Hepatocyte (in vitro differentiated cells): ENCODE measurements at regions not wholly inside any gene's neighbourhood (a gene's known extent, or its start where the extent isn't known, plus 50 kb on each side); places are given as distances from the start of the nearest gene placed in this dataset.
A peak's percentile ranks its signal among the peaks of the same experiment; 100 is the strongest.

Source experiments
- DNase-seq: peaks from one replicate; pipeline ENCODE4 v3.0.0-alpha.2; 2016; ENCODE audit warnings: low spot score
- H2AFZ ChIP-seq: fragments of 200-600 bp; sonication (generic); 2 replicates; pipeline ENCODE4 v1.6.0; 2016; ENCODE audit warnings: antibody characterized with exemption, mild to moderate bottlenecking
- H3K27ac ChIP-seq: fragments of 200-600 bp; sonication (generic); 2 replicates; pipeline ENCODE4 v1.5.1; 2016; ENCODE audit warnings: mild to moderate bottlenecking
- H3K27me3 ChIP-seq: fragments of 200-600 bp; sonication (generic); 2 replicates; pipeline ENCODE4 v1.6.1; 2016
- H3K36me3 ChIP-seq: fragments of 200-600 bp; sonication (generic); replicated peaks from 2 replicates; pipeline ENCODE4 v1.5.1; 2016; ENCODE audit warnings: low read depth; ENCODE audit not compliant: insufficient read depth
- H3K4me1 ChIP-seq: fragments of 200-600 bp; sonication (generic); 2 replicates; pipeline ENCODE4 v1.5.1; 2016; ENCODE audit warnings: mild to moderate bottlenecking, moderate library complexity; ENCODE audit not compliant: insufficient read depth
- H3K4me2 ChIP-seq: fragments of 200-600 bp; sonication (generic); 2 replicates; pipeline ENCODE4 v1.6.0; 2016
- H3K4me3 ChIP-seq: fragments of 200-600 bp; sonication (generic); 2 replicates; pipeline ENCODE4 v1.5.1; 2016; ENCODE audit warnings: mild to moderate bottlenecking
- H3K79me2 ChIP-seq: fragments of 200-600 bp; sonication (generic); 2 replicates; pipeline ENCODE4 v1.6.0; 2017; ENCODE audit warnings: mild to moderate bottlenecking
- H3K9me2 ChIP-seq: fragments of 200-600 bp; sonication (generic); replicated peaks from 2 replicates; pipeline ENCODE4 v1.6.0; 2017; ENCODE audit warnings: mild to moderate bottlenecking; ENCODE audit not compliant: insufficient read depth
- H3K9me3 ChIP-seq: fragments of 200-600 bp; sonication (generic); 2 replicates; pipeline ENCODE4 v1.5.1; 2016; ENCODE audit warnings: low read depth, mild to moderate bottlenecking
- H4K20me1 ChIP-seq: fragments of 200-600 bp; sonication (generic); 2 replicates; pipeline ENCODE4 v1.6.0; 2016; ENCODE audit warnings: mild to moderate bottlenecking; ENCODE audit not compliant: insufficient read depth, poor library complexity, severe bottlenecking
- CTCF ChIP-seq: fragments of 200-600 bp; sonication (generic); IDR thresholded peaks from 2 replicates; pipeline ENCODE4 v1.5.1; 2016; ENCODE audit warnings: antibody characterized with exemption, mild to moderate bottlenecking; ENCODE audit not compliant: poor library complexity
- EZH2 ChIP-seq: fragments of 200-600 bp; sonication (generic); IDR thresholded peaks from 2 replicates; pipeline ENCODE4 v1.6.1; 2016; ENCODE audit warnings: antibody characterized with exemption, mild to moderate bottlenecking, borderline replicate concordance
- EZH2phosphoT487 ChIP-seq: fragments of 200-600 bp; sonication (generic); IDR thresholded peaks from one replicate; pipeline ENCODE4 v1.6.1; 2018; ENCODE audit warnings: antibody characterized with exemption, mild to moderate bottlenecking, low read depth, moderate library complexity; ENCODE audit not compliant: unreplicated experiment, severe bottlenecking
- WGBS: methylation state at CpG from one replicate; pipeline ENCODE4 v1.1.6; 2016; ENCODE audit warnings: low lambda C conversion rate; ENCODE audit errors: missing lambda C conversion rate; 5-methylcytosine and 5-hydroxymethylcytosine counted together

- WGBS = 91% methylated on average over 4 of the region's 4 CpGs
- DNase-seq = no peak
- Histone ChIP-seq H3K4me2 (no peak overlapping the region), H3K4me3 (no peak overlapping the region), H4K20me1 (no peaks in the 10 kb centered on the region), H3K4me1 (peaks cover 10% of the 10 kb centered on the region), H3K27me3 (no peaks in the 10 kb centered on the region), H3K27ac (no peak overlapping the region), H3K79me2 (no peaks in the 10 kb centered on the region), H2AFZ (no peak overlapping the region), H3K36me3 (no peaks in the 10 kb centered on the region), H3K9me3 (no peaks in the 10 kb centered on the region), H3K9me2 (no peaks in the 10 kb centered on the region)
- TF ChIP-seq CTCF (no peak), EZH2phosphoT487 (no peak), EZH2 (no peak)
These were observed 165.9 kb upstream of the MARCKS start for GRCh38 chr6:113691260-113691656.

GRCh38 chr6:113693851-113694250 lies 163.3 kb upstream of the MARCKS start:
- 100% methylated on average over 1 of the region's 1 CpG for WGBS
- H3K79me2 ChIP-seq = no peaks in the 10 kb centered on the region
- no peak overlapping the region for H3K4me2 ChIP-seq
- TF ChIP-seq CTCF (no peak), EZH2 (no peak), EZH2phosphoT487 (no peak)
- no peaks in the 10 kb centered on the region for H3K36me3 ChIP-seq
- H4K20me1 ChIP-seq = no peaks in the 10 kb centered on the region
- H3K9me2 ChIP-seq = no peaks in the 10 kb centered on the region
- no peak for DNase-seq
- no peak overlapping the region for H2AFZ ChIP-seq
- peaks cover 10% of the 10 kb centered on the region for H3K4me1 ChIP-seq
- no peaks in the 10 kb centered on the region for H3K9me3 ChIP-seq
- no peak overlapping the region for H3K4me3 ChIP-seq
- H3K27ac ChIP-seq = peak overlapping the region; percentile 56
- no peaks in the 10 kb centered on the region for H3K27me3 ChIP-seq

GRCh38 chr6:113694278-113695077 lies 162.7 kb upstream of the MARCKS start:
- no peak overlapping the region for H3K4me2 ChIP-seq
- no peaks in the 10 kb centered on the region for H3K36me3 ChIP-seq
- H3K79me2 ChIP-seq = no peaks in the 10 kb centered on the region
- H3K9me2 ChIP-seq = no peaks in the 10 kb centered on the region
- 73% methylated on average over 2 of the region's 2 CpGs for WGBS
- H3K27ac ChIP-seq = peak overlapping the region; percentile 56
- H3K27me3 ChIP-seq = no peaks in the 10 kb centered on the region
- no peak overlapping the region for H2AFZ ChIP-seq
- TF ChIP-seq EZH2 = no peak
- no peak for TF ChIP-seq CTCF
- TF ChIP-seq EZH2phosphoT487 = no peak
- no peak overlapping the region for H3K4me3 ChIP-seq
- no peaks in the 10 kb centered on the region for H4K20me1 ChIP-seq
- no peak for DNase-seq
- no peaks in the 10 kb centered on the region for H3K9me3 ChIP-seq
- peaks cover 10% of the 10 kb centered on the region for H3K4me1 ChIP-seq
